HG03159 (cell line): ENCODE measurements at regions not wholly inside any gene's neighbourhood (a gene's known extent, or its start where the extent isn't known, plus 50 kb on each side); places are given as distances from the start of the nearest gene placed in this dataset.

Experiments
- ATAC-seq: cut with Tn5 transposase; IDR thresholded peaks from one replicate; pipeline ENCODE4 v1.9.1; 2021; ENCODE audit warnings: mild to moderate bottlenecking, moderate library complexity; ENCODE audit not compliant: unreplicated experiment

- ATAC-seq = no peak
Measured at GRCh38 chrX:39808471-39808917, 289.3 kb downstream of the BCOR start.

- ATAC-seq = no peak
Measured at GRCh38 chrX:39809331-39809730, 288.4 kb downstream of the BCOR start.

- no peak for ATAC-seq
Measured at GRCh38 chrX:39810901-39811300, 286.9 kb downstream of the BCOR start.

GRCh38 chrX:39811376-39811775 lies 286.4 kb downstream of the BCOR start:
- ATAC-seq = no peak

GRCh38 chrX:39813631-39814277 lies 284.0 kb downstream of the BCOR start:
- no peak for ATAC-seq

- no peak for ATAC-seq
Measured at GRCh38 chrX:39814391-39814790, 283.4 kb downstream of the BCOR start.

GRCh38 chrX:39815631-39816030 lies 282.1 kb downstream of the BCOR start:
- ATAC-seq = peak; percentile 56

- no peak for ATAC-seq
Measured at GRCh38 chrX:39816871-39817731, 280.7 kb downstream of the BCOR start.

- ATAC-seq = no peak
Measured at GRCh38 chrX:39817754-39818470, 279.8 kb downstream of the BCOR start.

- no peak for ATAC-seq
Measured at GRCh38 chrX:39818750-39819149, 279.0 kb downstream of the BCOR start.

- no peak for ATAC-seq
Measured at GRCh38 chrX:39819921-39820849, 277.6 kb downstream of the BCOR start.

- no peak for ATAC-seq
Measured at GRCh38 chrX:39820938-39821708, 276.6 kb downstream of the BCOR start.

- ATAC-seq = no peak
Measured at GRCh38 chrX:39821709-39822095, 276.1 kb downstream of the BCOR start.

GRCh38 chrX:39822133-39822748 lies 275.5 kb downstream of the BCOR start:
- ATAC-seq = no peak

- no peak for ATAC-seq
Measured at GRCh38 chrX:39823424-39823823, 274.3 kb downstream of the BCOR start.

GRCh38 chrX:39823854-39824253 lies 273.9 kb downstream of the BCOR start:
- ATAC-seq = no peak

GRCh38 chrX:39826813-39827543 lies 270.8 kb downstream of the BCOR start:
- no peak for ATAC-seq

- no peak for ATAC-seq
Measured at GRCh38 chrX:39827951-39828350, 269.8 kb downstream of the BCOR start.

- ATAC-seq = no peak
Measured at GRCh38 chrX:39828971-39829370, 268.8 kb downstream of the BCOR start.
